GM19193 (cell line): ENCODE measurements at regions not wholly inside any gene's neighbourhood (a gene's known extent, or its start where the extent isn't known, plus 50 kb on each side); places are given as distances from the start of the nearest gene placed in this dataset.

Experiments
- POLR2A ChIP-seq: IDR thresholded peaks from 4 replicates; pipeline ENCODE4 v1.6.1; 2011; ENCODE audit not compliant: insufficient read depth, insufficient read length; ENCODE audit errors: extremely low read depth

DNA sequence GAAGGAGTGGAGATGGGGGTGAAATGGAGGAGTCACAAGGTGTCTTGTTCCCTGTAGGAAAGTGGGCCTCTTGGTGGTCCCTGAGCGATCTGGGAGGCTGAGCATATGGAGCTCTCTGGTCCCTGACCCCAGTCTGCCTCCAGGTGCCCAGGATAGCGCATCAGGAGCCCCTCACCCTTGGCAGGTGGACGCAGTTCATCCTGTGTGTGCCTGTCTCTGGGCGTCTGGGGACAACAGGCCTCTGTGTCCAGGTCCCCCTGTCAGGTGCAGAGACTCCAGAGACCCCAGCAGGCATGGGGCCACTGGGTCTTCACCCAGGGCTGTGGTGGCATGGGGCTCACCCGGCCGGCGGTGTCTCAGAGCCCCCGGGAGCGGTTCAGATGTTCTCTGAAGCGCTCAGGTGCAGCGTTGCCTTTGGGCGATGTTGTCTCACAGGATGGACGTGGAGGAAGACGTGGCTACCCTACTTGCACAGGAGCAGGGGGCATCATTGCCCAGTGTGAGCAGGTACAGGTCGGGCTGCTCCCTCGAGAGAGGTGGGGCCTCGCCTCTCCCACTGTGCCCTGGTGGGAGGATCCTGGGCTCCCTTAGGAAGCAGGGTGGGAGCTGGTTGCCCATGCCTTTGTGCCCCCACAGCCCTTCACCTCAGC lies 58.1 kb upstream of the TPM4 start:
- TF ChIP-seq POLR2A, result no peak

DNA sequence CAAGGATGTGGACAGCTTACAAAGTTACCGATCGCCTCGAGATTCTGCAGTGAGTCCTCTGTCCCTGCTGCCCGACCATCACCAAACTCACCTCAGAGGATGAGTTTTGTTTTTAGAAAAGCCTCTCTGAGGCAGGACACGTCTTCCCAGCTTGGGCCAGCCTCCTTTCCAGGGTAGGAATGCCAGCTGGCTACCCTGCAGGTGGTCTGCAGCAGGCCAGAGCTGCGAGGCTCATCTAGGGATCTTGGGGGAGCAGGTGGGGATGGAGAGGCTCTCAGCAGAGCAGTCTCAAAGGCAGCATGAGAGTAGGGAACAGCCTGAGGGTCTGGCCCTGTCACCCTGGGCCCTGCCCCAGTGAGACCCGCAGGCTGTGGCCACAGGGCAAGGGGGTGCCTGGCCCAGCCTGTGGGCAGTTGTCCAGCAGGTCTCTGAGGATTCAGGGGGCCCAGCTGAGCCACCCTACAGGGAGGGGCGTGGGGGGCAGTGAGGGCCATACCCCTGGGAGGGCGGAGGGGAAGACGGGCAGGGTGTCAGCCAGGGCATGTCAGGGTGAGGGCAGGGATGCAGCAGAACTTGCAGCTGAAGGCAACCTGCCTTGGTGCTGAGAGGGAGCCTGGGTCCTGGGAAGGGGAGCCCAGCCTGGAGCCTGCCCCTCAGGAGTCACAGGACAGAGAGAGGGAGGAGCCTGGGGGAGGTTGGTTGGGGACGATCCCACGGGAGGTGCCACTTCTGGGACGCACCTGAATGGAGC lies 57.3 kb upstream of the TPM4 start:
- TF ChIP-seq POLR2A, result no peak

DNA sequence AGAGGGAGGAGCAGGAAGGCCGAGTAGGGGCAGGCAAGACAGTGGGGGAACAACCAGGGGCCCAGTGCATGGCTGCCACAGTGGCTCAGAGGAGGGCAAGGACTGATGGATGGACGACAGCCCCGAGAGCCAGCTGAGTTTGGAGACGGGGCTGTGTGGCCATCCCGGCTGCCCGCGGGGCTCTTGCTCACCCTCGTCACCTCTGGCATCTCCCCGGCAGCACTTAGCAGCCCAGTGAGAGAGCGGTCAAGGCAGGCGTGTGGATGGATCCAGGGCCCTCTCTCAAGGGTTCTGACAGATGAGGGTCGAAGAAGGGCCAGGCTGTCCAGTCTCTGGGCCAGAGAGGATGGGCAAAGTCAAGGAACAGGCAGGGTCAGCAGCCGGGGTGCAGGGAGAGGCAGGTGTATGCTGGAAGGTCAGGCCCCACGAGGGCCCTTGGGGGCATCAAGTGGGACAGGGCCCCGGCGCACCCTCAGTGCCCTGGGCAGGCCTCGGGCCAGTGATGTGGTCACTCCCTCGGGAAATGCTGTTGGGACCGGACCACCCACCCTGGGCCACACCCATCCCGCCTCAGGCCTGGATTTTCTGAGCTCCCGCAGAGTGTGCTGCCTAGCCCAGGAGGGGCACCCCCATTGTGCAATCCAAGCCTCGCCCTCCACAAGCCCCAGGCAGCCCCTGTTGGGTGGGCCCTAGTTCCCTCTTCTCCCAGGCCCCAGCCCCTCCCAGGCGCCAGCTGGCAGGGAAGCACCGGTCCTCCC lies 56.4 kb upstream of the TPM4 start:
- no peak for TF ChIP-seq POLR2A

DNA sequence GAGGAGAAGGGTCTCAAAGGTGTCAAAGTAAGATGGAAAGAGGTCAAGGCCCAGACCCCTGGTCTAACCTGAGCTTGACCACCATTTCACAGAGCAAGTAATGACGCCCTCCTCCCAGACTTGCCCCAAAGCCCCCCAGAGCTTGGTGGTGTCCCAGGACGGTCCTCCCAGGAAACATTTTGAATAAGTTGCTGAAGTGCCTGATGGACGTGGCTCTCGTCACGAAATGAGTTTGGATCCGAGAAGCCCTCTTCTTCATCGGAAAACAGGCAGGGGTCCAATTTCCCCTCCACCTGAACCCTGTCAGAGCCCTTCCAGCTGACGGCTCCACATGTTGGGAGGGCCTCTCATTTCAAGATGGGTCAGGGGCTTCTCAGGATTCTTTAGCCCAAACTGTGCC lies 54.5 kb upstream of the TPM4 start:
- TF ChIP-seq POLR2A, result no peak

DNA sequence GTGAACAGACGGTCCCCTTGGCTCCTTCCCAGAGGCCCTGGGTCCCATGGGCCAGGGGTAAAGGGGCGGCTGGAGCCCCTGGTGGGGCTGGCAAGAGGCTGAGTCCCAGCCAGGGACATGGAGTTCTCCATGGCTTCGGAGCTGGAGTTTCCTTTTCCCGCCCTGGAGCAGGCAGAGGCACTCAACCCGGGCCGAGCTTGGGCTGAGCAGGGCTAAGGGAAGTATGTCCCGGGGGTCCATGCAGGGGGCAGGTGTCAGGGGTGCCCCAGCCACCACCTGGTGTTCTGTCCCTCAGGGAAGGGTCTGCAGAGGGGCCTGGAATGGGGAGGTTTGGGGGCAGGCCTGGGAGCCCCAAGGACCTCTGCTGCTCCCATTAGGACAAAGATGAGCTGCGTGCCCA lies 54.0 kb upstream of the TPM4 start:
- TF ChIP-seq POLR2A, result no peak

DNA sequence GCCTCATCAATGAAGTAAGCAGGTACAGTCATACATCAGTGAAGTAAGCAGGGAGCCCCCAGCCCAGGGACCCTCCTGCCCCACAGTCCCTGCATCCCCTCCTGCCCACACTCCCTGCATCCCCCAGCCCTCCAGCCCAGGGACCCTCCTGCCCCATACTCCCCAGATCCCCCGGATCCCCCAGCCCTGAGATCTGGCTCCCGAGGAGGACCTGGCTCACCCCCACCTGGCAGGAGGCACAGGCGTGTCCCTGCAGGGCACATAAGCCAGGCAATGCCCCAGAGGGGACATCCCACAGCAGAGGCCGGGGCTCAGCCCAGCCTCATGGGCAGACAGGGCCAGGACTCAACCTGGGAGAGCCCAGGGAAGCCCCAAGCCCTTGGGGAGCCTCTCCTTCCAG lies 53.6 kb upstream of the TPM4 start:
- no peak for TF ChIP-seq POLR2A

DNA sequence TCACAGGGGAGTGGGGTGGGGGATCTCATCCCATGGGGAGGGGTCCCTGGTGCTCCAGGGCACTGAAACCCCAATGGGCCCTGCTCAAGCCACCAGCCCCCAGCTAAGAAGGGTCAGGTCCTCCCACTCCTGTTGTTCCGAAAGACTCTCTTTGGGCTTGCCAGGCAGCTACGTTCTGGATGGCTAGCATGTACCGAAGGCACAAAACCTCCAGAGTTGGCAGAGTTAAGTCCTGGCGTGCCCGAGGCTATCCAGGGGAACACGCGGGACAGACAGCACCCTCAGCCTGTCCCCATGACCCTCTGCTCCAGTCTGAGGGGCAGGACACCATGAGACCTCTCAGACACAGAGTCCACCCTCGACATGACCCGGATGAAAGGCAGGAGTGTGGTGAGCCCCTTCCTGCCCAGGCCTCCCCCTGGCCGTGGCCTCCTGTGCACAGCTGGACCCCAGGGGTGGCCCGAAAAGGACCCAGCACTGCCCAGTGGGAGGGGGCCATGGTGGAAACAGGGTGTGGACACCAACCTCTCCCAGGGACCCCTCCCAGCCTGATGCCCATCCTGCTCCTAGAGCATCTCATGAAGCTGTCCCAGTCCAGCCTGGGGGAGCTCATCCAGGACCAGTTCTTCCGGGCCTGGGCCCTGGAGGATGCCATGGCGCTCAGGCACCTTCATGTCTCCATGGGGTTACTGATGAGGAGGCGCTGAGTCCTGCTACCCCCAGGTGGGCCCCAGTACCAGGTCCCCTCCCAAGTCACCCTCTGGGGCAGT lies 53.0 kb upstream of the TPM4 start:
- TF ChIP-seq POLR2A, result no peak

DNA sequence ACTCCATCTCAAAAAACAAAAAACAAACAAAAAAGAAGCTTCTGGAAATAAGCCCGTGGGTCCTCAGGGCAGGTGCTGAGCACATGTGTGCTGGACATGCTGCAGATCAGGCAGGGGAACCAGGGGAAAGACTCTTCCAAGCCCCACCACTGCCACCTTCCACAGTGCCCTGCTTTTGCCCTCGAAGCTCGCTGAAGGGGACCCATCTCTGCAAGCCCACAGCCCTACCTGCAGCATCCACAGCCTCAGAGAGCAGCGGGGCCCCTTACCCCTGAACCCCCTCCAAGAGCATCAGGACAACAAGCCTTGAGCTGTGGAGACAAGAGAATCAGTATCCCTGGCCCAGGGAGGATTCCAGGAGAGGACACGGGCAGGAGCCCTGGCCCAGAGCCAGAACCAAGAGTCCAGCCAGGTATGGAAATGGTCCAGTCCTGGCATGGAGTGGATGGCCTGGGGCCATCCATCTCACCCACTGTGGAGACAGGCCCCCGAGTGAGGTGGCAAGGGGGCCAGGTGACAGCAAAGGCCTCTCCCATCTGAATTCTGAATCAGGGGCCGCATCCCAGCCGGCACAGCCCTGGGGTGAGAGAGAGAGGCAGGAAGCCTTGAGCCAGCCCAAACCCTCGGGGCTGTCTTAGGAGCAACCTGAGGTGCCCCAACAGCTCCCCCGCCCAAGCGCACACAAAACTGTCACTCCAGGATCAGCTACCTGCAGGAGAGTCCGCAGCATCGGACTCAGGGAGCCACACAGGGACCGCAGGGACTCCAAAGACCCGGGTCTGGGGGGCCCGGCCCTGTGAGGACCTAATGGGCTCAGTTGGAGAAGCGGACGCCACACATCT lies 51.8 kb upstream of the TPM4 start:
- no peak for TF ChIP-seq POLR2A

DNA sequence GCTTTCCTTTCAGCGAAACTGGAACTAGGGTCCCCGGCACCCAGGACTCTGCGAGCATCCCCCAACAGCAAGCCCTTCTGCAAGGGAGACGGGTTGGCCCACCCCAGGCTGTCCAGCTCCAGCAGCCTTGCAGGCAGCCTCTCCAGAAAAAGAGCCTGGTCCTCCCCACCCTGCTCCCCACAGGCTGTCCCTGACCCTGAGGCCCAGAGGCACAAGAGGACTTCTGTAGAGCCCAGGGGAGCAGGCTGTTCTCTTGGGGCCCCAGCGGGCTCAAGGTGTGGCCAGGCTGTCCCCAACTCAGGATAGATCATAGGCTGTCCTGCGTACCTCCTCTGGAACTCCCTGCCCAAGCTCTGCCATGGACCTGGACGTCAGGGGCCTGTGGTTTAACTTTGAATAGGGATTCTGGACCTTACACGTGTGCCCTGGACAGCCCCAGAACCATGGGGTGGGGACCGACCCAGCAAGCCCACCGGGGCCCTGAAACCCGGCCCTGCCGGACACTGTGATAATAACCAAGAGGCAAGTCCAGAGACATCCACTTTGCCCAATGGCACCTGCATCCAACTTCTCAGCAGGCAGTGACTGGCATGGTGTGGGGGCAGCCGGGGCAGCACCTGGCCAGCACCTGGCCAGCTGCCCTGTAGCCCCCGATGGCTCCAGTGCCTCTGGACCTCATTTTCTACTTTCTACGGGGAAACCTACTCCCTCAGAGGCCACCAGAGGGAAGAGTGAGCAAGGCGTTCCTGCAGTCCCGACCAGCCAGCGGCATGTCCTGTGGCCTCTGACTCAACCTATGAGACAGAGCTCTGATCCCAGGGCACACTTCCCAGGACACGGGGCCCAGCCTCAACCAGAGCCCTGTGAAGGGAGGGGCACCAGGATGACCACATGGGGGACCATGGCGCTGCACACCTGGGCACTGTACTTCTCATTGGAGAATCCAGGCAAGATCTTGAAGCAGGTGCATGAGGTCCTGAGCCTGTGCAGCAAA lies 50.9 kb upstream of the TPM4 start:
- TF ChIP-seq POLR2A, result no peak

DNA sequence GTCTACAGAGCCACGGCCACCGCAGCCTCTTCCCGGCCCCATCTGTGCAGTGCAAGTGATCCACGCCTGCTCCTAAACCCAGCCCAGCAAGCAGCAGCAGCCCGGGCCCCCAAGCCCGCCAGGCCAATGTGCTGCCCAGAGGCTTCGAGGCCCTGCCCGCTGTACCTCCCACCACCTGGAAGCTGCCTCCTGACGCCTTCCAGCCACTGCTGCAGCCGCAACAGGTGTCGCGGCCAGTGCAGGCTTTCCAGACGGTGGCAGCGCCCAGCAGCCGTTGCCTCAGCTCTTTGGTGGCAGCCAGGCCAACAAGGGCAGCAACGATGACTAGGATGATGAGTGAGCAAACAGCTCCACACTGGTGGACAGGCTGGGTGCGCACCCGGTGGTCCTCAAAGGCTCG lies 50.2 kb upstream of the TPM4 start:
- TF ChIP-seq POLR2A, result no peak
